SK-N-MC (cell line): ENCODE measurements at regions not wholly inside any gene's neighbourhood (a gene's known extent, or its start where the extent isn't known, plus 50 kb on each side); places are given as distances from the start of the nearest gene placed in this dataset.

Experiments
- DNase-seq: peaks from one replicate; pipeline ENCODE4 v3.0.0-alpha.2; 2011; ENCODE audit warnings: low read depth, low spot score
- H3K27ac ChIP-seq: fragments of 200-600 bp; sonication (generic); 2 replicates; pipeline ENCODE4 v1.5.1; 2016; ENCODE audit warnings: mixed run types
- H3K36me3 ChIP-seq: fragments of 200-600 bp; sonication (generic); 2 replicates; pipeline ENCODE4 v1.6.1; 2017; ENCODE audit warnings: antibody characterized with exemption, low read length, mixed read lengths; ENCODE audit not compliant: insufficient read depth
- H3K4me3 ChIP-seq: fragments of 200-600 bp; sonication (generic); 2 replicates; pipeline ENCODE4 v1.5.1; 2016
- H3K9ac ChIP-seq: fragments of 200-600 bp; sonication (generic); 2 replicates; pipeline ENCODE4 v1.8.0; 2017; ENCODE audit warnings: mixed run types, mixed read lengths; ENCODE audit not compliant: insufficient read length
- H3K9me3 ChIP-seq: fragments of 200-600 bp; sonication (generic); 2 replicates; pipeline ENCODE4 v1.6.1; 2017; ENCODE audit warnings: low read depth, mild to moderate bottlenecking, antibody characterized with exemption, low read length, moderate library complexity, mixed read lengths
- EZH2 ChIP-seq: fragments of 200-600 bp; sonication (generic); IDR thresholded peaks from one replicate; pipeline ENCODE4 v1.6.1; 2017; ENCODE audit warnings: antibody characterized with exemption
- FOXP2 ChIP-seq: optimal IDR thresholded peaks from 2 replicates; pipeline ENCODE3; 2011; ENCODE audit warnings: mild to moderate bottlenecking, moderate library complexity; ENCODE audit not compliant: insufficient read depth; ENCODE audit errors: extremely low read length, control extremely low read depth
- POLR2AphosphoS5 ChIP-seq: IDR thresholded peaks from 2 replicates; pipeline ENCODE4 v1.6.1; 2012; ENCODE audit warnings: mild to moderate bottlenecking, low read depth, low read length, borderline replicate concordance

DNA sequence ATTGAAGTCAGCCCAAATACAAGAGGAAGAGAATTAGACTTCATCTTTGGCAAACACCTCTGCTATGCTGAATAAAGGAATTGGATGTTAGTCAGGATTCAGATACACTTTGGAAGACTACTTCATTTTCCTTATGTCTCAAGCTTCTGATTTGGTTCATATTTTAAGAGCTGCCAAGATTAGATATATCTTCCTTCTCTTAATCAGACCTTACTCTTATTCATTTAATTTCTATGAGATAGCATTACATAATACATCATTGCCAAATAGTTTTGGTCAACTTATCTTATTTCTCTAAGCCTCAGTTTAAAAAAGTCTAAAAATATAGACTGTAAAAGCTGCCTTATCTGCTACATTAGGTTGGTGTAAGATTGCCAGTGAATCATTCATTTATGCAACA is 330.6 kb upstream of the NAV3 start:
- H3K36me3 ChIP-seq = no peaks in the 10 kb centered on the region
- TF ChIP-seq FOXP2 (no peak), EZH2 (no peak), POLR2AphosphoS5 (no peak)

DNA sequence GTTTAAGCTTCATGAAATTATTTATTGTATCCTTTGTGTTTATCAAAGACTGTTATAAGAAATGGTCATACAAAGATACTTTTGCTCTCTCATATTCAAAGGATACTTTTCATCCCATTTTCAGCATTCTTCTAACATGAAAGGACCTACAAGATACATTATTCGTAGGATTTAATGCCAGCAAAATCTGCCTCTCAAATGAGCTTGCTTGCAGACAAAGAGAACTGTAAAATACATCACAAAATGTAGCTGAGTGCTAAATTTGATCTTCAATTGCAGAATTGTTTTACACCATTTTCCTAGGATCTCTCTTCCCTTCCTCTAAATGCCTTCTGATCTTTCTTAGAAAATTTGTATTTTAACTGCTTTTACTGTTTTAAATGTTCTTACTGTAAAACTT is 333.0 kb upstream of the NAV3 start:
- H3K9me3 ChIP-seq = no peaks in the 10 kb centered on the region
- H3K4me3 ChIP-seq = no peak overlapping the region
- DNase-seq = no peak
- no peak overlapping the region for H3K27ac ChIP-seq
- H3K36me3 ChIP-seq = no peaks in the 10 kb centered on the region
- TF ChIP-seq EZH2 (no peak), FOXP2 (no peak), POLR2AphosphoS5 (no peak)
- no peak overlapping the region for H3K9ac ChIP-seq

More for the DNA sequence above, 330.6 kb upstream of the NAV3 start:
- Histone ChIP-seq H3K27ac (no peak overlapping the region), H3K9me3 (no peaks in the 10 kb centered on the region), H3K9ac (no peak overlapping the region), H3K4me3 (no peak overlapping the region)
- no peak for DNase-seq

DNA sequence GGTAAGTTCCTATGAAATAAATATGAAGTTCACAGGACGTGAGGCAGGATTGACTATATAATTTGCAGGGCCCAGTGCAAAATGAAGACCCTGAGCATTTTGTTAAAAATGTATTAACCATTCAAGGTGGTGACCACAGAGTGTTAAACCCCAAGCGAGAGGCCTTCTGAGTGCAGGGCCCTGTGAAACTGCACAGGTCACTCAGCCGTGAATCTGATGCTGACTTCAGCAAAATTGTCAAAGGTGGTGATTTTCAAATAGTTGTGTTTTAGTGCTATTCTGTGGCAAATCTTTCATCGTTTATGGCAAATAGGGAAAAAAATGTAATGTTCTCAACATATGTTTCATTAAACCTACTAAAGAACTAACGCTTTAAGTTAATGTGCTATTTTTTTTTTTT is 334.0 kb upstream of the NAV3 start:
- no peak for DNase-seq
- no peaks in the 10 kb centered on the region for H3K36me3 ChIP-seq
- H3K9ac ChIP-seq = no peak overlapping the region
- no peak for TF ChIP-seq POLR2AphosphoS5
- TF ChIP-seq EZH2 = no peak
- no peak for TF ChIP-seq FOXP2
- no peak overlapping the region for H3K27ac ChIP-seq
- H3K9me3 ChIP-seq = no peaks in the 10 kb centered on the region
- no peak overlapping the region for H3K4me3 ChIP-seq

DNA sequence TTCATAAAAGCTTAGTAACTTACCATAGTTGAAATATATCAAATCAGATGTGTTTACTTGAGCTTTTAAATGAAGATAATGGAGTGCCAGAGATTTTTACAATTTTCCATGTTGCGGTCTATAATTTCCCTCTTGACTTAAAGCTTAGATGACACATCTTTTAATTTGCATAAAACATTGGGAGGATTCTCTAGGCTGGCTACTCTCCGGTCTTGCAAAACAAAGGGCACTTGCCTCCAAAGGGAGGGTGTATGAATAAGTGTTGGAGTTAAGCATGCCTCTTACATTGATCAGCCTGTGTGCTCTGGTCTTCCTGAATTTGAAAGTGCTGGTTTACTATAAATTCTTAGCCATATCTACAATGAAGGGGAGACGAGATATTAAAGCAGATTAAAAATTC is 336.4 kb upstream of the NAV3 start:
- Histone ChIP-seq H3K36me3 (no peaks in the 10 kb centered on the region), H3K9me3 (no peaks in the 10 kb centered on the region), H3K4me3 (no peak overlapping the region), H3K9ac (no peak overlapping the region), H3K27ac (no peak overlapping the region)
- DNase-seq = no peak
- no peak for TF ChIP-seq EZH2
- TF ChIP-seq POLR2AphosphoS5 = no peak
- no peak for TF ChIP-seq FOXP2

DNA sequence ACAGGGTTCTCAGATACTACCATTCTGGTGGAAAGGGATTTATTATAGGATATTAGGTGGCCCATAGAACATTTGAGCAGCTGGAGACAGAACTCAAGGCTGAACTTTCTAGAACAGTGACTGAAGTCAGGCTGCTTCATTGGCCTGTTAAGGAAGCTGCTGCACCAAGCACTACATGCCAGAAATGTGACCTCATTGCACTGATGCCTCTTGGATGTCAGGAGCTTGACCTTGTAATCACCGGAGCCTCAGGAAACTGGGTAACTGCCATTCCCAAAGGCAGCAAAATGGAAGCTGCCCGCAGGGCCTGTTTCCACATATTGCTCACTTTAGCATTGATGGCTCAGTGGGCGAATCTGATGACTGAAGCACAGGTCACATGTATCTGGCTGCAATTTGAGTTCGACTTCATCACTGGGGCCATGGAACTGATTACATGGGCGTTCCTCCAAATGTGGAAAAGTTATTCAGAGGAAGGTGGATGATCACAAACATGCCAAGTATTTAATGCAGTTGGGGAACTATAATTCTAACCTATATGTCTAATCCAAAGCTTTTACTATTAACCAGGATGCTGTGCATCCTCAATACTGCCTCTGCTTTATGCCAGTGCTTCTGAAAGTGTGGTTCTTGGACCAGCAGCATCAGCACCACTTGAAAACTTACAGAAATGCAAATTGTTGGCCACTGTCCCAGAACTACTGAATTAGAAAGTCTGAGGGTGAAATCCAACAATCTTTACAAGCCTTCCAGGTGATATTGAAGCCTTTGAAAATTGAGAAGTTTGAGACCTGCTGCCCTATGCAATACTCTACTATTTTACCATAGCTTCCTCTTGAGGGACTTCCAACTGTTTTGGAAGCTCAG is 337.2 kb upstream of the NAV3 start:
- DNase-seq = no peak
- Histone ChIP-seq H3K4me3 (no peak overlapping the region), H3K27ac (no peak overlapping the region), H3K9ac (no peak overlapping the region), H3K9me3 (no peaks in the 10 kb centered on the region), H3K36me3 (no peaks in the 10 kb centered on the region)
- TF ChIP-seq FOXP2 (no peak), EZH2 (no peak), POLR2AphosphoS5 (no peak)

DNA sequence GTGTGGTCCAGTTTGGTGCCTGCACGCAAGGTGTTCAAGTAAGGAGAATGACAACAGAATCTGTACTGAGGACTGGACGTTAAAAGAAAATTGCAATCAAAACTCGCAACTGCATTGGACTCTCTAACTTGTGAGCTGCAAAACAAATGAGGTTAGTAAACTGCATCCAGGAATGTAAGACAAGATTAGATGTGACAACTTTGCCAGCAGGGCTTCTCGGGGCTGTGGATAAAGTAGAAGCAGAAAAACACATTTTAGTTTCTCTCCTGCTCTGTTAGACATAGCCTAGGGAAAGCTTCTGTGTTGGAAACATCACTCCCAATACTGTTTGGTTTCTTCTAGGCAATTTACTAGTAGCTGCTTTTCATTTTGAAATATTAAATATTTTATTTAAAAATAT is 338.2 kb upstream of the NAV3 start:
- Histone ChIP-seq H3K27ac (no peak overlapping the region), H3K9ac (no peak overlapping the region), H3K4me3 (no peak overlapping the region), H3K36me3 (no peaks in the 10 kb centered on the region), H3K9me3 (no peaks in the 10 kb centered on the region)
- TF ChIP-seq POLR2AphosphoS5 = no peak
- TF ChIP-seq FOXP2 = no peak
- no peak for TF ChIP-seq EZH2
- DNase-seq = no peak

DNA sequence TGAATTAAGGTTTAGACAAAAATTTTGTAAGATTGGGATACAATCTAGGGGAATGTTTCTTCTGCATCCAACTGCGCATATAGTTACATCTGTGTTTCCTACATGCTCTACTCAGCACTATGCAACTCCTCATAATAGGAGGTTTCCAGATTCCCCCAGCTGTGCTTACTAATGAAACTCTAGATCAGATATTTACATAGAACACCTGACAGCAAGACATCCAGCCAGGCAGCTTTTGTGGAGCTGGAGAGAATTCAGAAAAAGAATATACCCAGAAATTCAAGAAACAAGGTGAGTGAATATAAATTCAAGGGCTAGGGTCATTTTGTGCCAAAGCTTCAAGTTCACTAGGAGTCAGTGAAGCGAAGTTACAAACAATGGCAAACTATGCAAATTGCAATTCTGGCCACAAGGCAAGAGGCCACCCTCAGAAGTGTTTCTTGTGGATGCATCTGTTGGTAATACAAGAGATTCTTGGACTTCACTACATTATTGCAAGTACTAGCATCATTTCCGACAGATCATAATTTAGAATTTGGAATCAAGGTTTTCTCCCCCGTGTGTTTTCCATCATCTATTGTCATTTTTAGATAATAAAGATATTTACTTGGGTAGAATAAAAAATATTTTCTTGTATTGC is 341.2 kb upstream of the NAV3 start:
- Histone ChIP-seq H3K27ac (no peak overlapping the region), H3K9ac (no peak overlapping the region), H3K9me3 (no peaks in the 10 kb centered on the region), H3K4me3 (no peak overlapping the region), H3K36me3 (no peaks in the 10 kb centered on the region)
- TF ChIP-seq POLR2AphosphoS5 (no peak), EZH2 (no peak), FOXP2 (no peak)
- DNase-seq = no peak

DNA sequence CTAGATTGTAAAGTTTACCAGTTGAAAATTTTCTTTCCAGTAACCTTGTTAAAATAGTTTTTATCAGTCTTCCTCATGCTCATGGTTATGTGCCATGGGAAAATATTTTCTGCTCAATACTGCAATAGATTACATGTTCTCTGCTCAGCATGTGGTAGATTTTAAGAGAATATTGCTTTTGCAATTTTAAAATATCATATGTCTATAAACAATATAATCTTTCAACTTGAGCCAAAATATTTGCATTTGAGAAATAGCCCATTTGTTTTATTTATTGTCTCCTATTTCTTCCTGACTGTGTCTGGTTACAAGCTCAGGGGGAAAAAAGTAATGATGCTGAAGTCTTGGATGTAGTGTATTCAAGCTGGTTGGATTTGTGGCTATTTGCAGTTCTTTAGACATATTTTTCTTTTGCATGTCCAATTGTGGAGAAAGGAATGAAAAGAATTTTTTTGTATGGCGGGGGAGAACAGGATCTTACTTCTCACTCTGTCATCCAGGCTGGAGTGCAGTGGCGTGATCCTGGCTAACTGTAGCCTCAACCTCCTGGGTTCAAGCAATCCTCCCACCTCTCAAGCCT is 342.6 kb upstream of the NAV3 start:
- H3K9me3 ChIP-seq = no peaks in the 10 kb centered on the region
- H3K9ac ChIP-seq = no peak overlapping the region
- no peak for TF ChIP-seq FOXP2
- no peak overlapping the region for H3K27ac ChIP-seq
- DNase-seq = no peak
- no peaks in the 10 kb centered on the region for H3K36me3 ChIP-seq
- H3K4me3 ChIP-seq = no peak overlapping the region

DNA sequence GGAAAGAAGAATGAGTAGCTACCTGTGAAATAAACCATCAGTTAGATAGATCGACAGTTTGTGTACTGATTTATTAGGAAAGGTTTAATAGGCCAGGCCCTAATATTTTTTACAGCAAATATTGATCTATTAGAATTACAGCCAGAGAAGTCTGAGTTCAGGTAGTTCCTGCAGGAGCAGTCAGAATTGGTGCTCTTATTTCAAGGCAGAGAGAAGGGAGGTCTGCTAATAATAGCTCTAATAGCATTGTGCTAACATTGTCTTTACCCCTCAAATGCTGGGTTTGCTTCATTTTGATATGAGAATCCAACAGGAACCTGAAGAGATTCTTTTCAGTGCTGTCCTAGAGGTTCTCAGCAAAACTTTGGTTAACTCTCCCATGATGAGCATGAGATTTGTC is 343.8 kb upstream of the NAV3 start:
- Histone ChIP-seq H3K27ac (no peak overlapping the region), H3K9me3 (no peaks in the 10 kb centered on the region), H3K36me3 (no peaks in the 10 kb centered on the region), H3K4me3 (no peak overlapping the region), H3K9ac (no peak overlapping the region)
- DNase-seq = no peak
- TF ChIP-seq EZH2 = no peak
- no peak for TF ChIP-seq FOXP2
- no peak for TF ChIP-seq POLR2AphosphoS5
